Hepatic stellate cell (primary cell): ENCODE measurements at regions not wholly inside any gene's neighbourhood (a gene's known extent, or its start where the extent isn't known, plus 50 kb on each side); places are given as distances from the start of the nearest gene placed in this dataset.

Source experiments
- DNase-seq: peaks from one replicate; pipeline ENCODE4 v3.0.0; 2011; ENCODE audit warnings: low spot score

- no peak for DNase-seq
Measured at GRCh38 chr10:60466267-60467201, 76.9 kb upstream of the ANK3 start.

GRCh38 chr10:60465801-60466200 lies 76.1 kb upstream of the ANK3 start:
- DNase-seq, result no peak

- DNase-seq, result no peak
Measured at GRCh38 chr10:60464659-60465058, 75.0 kb upstream of the ANK3 start.

GRCh38 chr10:60463746-60464145 lies 74.1 kb upstream of the ANK3 start:
- no peak for DNase-seq

GRCh38 chr10:60461688-60462087 lies 72.0 kb upstream of the ANK3 start:
- no peak for DNase-seq

- DNase-seq, result no peak
Measured at GRCh38 chr10:60459701-60460457, 70.2 kb upstream of the ANK3 start.

- no peak for DNase-seq
Measured at GRCh38 chr10:60456053-60456452, 66.4 kb upstream of the ANK3 start.

- DNase-seq, result no peak
Measured at GRCh38 chr10:60454336-60454735, 64.7 kb upstream of the ANK3 start.

GRCh38 chr10:60453036-60453435 lies 63.4 kb upstream of the ANK3 start:
- no peak for DNase-seq

GRCh38 chr10:60450291-60450690 lies 60.6 kb upstream of the ANK3 start:
- no peak for DNase-seq

- DNase-seq, result no peak
Measured at GRCh38 chr10:60448246-60448645, 58.6 kb upstream of the ANK3 start.

GRCh38 chr10:60446851-60447250 lies 57.2 kb upstream of the ANK3 start:
- DNase-seq, result no peak

- no peak for DNase-seq
Measured at GRCh38 chr10:60446070-60446833, 56.6 kb upstream of the ANK3 start.

GRCh38 chr10:60444494-60445064 lies 54.9 kb upstream of the ANK3 start:
- DNase-seq, result no peak

GRCh38 chr10:60443346-60443745 lies 53.7 kb upstream of the ANK3 start:
- no peak for DNase-seq

GRCh38 chr10:60441515-60441914 lies 51.8 kb upstream of the ANK3 start:
- DNase-seq, result no peak

- no peak for DNase-seq
Measured at GRCh38 chr10:60439641-60440040, 50.0 kb upstream of the ANK3 start.
